HG03575 (cell line): ENCODE measurements at regions not wholly inside any gene's neighbourhood (a gene's known extent, or its start where the extent isn't known, plus 50 kb on each side); places are given as distances from the start of the nearest gene placed in this dataset.

Source experiments
- ATAC-seq: cut with Tn5 transposase; IDR thresholded peaks from one replicate; pipeline ENCODE4 v1.9.1; 2021; ENCODE audit not compliant: unreplicated experiment, insufficient number of reproducible peaks, low FRiP score; ENCODE audit errors: extremely low read depth

- ATAC-seq = no peak
These were observed 625.9 kb downstream of the PDHA2 start for GRCh38 chr4:96465834-96466233.

- ATAC-seq = no peak
These were observed 632.3 kb downstream of the PDHA2 start for GRCh38 chr4:96471956-96472867.

- ATAC-seq = no peak
These were observed 633.4 kb downstream of the PDHA2 start for GRCh38 chr4:96473246-96473645.

DNA sequence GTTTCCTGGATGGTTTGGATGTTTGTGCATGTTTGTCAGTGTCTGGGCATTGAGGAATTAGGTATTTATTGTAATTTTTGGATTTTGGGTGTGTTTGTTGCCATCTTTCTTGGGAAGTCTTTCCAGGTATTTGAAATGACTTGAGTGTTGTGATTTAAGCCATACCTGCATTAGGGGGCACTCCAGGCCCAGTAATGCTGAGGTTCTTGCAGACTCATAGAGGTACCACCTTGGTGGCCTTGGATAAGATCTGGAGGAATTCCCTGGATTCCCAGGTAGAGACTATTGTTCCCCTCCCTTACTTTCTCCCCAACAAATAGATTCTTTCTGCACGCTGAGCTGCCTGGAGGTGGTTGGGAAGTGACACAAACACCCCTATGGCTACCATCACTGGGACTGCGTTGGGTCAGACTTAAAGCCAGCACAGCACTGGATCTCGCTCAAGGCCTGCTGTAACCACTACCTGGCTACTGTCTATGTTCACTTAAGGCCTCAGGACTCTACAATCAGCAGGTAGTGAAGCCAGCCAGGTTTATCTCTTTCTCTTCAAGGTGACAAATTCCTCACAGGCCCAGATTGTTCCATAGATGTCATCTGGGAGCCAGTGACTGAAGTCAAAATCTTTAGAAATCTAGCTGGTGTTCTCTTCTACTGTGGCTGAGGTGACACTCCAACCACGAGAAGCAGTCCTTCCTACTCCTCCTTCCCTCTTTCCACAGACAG, 643.6 kb downstream of the PDHA2 start:
- ATAC-seq = no peak

DNA sequence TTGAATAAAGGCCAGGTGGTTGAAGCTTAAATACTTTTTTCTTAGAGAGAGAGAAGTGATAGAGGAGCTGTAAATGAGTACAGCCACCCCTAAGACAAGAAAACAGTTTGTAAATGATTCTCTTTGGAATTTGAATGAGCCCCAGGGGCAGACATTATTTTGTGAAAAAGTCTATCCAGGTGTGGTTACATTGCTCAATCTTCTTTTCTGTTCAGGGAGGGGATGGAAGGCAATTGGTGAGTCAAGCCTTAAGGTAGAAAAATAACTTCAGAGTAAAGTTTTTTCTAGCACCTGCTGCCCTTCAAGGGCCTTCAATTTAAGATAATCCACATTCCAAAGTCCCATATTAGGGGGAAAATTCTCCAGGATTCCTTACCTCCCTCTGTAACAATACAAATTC, 646.7 kb downstream of the PDHA2 start:
- ATAC-seq = no peak

GRCh38 chr4:96497621-96498020, 657.7 kb downstream of the PDHA2 start:
- no peak for ATAC-seq

GRCh38 chr4:96504386-96504785, 664.5 kb downstream of the PDHA2 start:
- ATAC-seq = no peak

GRCh38 chr4:96509039-96509741, 669.3 kb downstream of the PDHA2 start:
- no peak for ATAC-seq

- no peak for ATAC-seq
These were observed 679.4 kb downstream of the PDHA2 start for GRCh38 chr4:96519291-96519690.

DNA sequence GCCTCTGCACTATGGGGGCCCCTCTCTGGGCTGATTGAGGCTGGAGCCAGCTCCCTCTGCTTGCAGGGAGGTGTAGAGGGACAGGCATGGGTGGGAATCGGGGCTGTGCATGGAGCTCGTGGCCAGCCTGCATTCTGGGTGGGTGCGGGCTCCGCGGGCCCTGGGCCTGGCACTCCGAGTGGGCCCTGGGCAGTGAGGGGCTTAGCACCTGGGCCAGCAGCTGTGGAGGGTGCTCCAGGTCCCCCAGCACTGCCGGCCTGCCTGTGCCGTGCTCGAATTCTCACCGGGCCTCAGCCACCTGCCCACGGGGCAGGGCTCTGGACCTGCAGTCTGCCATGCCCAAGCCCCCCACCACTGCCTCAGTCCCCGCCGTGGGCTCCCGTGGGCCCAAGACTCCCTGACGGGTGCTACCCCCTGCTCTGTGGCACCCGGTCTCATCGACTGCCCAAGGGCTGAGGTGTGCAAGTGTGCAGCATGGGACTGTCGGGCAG, 681.2 kb downstream of the PDHA2 start:
- ATAC-seq = no peak

GRCh38 chr4:96523611-96524010, 683.7 kb downstream of the PDHA2 start:
- no peak for ATAC-seq

DNA sequence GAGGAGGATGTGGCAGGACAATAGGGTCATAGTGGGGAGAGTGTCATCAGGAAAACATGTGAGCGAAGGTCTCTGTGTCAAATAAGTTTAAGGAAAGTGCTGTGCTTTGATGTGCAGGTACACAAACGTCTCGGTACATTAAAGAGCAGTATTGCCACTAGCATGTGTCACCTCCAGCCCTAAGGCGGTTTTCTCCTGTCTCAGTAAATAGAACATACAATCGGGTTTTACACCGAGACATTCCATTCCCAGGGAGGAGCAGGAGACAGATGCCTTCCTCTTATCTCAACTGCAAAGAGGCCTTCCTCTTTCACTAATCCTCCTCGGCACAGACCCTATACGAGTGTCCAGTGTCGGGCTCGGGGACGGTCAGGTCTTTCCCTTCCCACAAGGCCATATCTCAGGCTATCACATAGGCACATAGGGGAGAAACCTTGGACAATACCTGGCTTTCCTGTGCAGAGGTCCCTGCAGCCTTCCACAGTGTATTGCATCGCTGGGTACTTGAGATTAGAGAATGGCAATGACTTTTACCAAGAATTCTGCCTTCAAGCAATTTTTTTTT, 684.5 kb downstream of the PDHA2 start:
- no peak for ATAC-seq

DNA sequence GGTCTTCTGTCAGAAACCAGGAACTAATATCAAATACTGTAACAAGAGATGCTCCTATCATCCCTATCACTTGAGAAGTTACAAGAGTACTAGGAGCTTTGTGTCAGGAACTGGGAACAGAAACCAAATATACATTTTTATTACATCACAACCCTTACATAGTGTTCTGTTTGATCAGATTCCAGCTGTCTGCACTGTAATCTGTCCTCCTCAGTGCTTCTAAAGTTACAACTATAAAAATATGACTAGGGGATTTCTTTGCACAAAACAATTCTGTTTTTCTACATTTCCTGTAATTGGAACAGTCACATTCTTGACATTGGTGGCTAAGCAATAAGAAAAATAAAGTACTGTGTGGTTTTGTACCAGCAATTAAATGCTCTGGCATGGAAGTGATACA, 686.0 kb downstream of the PDHA2 start:
- ATAC-seq = no peak

GRCh38 chr4:96526625-96527024, 686.7 kb downstream of the PDHA2 start:
- ATAC-seq = no peak

- no peak for ATAC-seq
These were observed 691.9 kb downstream of the PDHA2 start for GRCh38 chr4:96531836-96532235.

GRCh38 chr4:96543346-96543745, 703.5 kb downstream of the PDHA2 start:
- ATAC-seq = no peak

GRCh38 chr4:96558466-96558865, 718.6 kb downstream of the PDHA2 start:
- no peak for ATAC-seq

GRCh38 chr4:96566755-96567154, 726.9 kb downstream of the PDHA2 start:
- ATAC-seq = no peak

DNA sequence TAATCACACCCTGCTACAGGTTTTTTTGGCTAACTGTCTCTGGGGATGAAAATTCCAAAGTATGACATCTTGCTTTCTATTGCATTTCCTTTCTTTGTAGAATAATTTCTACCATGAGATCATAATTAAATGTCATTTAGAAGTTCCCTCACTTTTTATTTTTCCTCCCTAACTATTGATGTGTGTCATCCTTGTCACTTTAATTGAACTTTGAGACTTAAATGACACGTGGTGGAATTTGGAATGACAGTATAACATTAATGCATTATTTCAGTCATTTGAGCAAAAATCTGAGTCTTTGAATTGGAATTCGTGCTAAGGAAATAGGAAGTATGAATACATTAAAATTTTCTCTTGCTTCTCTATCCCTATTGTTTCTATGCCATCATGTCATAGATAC, 745.4 kb downstream of the PDHA2 start:
- ATAC-seq = no peak
